ENCODE measurements at regions not wholly inside any gene's neighbourhood (a gene's known extent, or its start where the extent isn't known, plus 50 kb on each side); places are given as distances from the start of the nearest gene placed in this dataset.

- Histone ChIP-seq H4K20me1 (replicated peaks; ENCODE audit: control insufficient read depth, insufficient read depth, low read length) (no peaks in the 10 kb centered on the region), H3K79me2 (ENCODE audit: control insufficient read depth, insufficient read depth, low read length) (no peaks in the 10 kb centered on the region), H3K27ac (ENCODE audit: extremely low read depth, low read depth, low read length) (no peak overlapping the region), H2AFZ (ENCODE audit: low read depth, low read length) (no peak overlapping the region), H3K36me3 (ENCODE audit: control insufficient read depth, insufficient read depth, low read length) (no peaks in the 10 kb centered on the region), H3K9ac (ENCODE audit: insufficient read depth in 1 of 2, low read depth in 2 of 2, low read length in 2 of 2) (no peak overlapping the region), H3K4me1 (replicated peaks in 1 of 2; ENCODE audit: control insufficient read depth in 2 of 2, insufficient read depth in 2 of 2, low read length in 2 of 2) (no peaks in the 10 kb centered on the region), H3K4me2 (ENCODE audit: insufficient read depth, low read length) (no peak overlapping the region), H3K4me3 (no peak overlapping the region), H3K9me1 (ENCODE audit: control insufficient read depth, insufficient read depth, low read length) (no peaks in the 10 kb centered on the region), H3K9me3 (replicated peaks; ENCODE audit: control insufficient read depth, insufficient read depth, low read depth, low read length) (no peaks in the 10 kb centered on the region; the same call in none of the 2 replicates), H3K27me3 (ENCODE audit: control insufficient read depth in 2 of 2, insufficient read depth in 2 of 2, low read length in 2 of 2) (no peaks in the 10 kb centered on the region)
- no TSS peak for BruUV-seq (replicated peaks)
- 0% methylated on average over 4 of the region's 4 CpGs for WGBS (ENCODE audit: insufficient coverage, low coverage, missing lambda C conversion rate)
- DNase-seq (ENCODE audit: extremely low read depth in 1 of 4, low spot score in 3 of 4) (no peak), FAIRE-seq (no peak), ATAC-seq (no peak)
- CTCF ChIA-PET (ENCODE audit: low intra/inter-chr PET ratio): interaction anchor here (0.7 kb wide), 1 partner anchor 1447 kb away, joined by 3 read pairs; no protein-coding TSS in a partner anchor
- intact Hi-C loops (cut with micrococcal nuclease): no loop called here
- POLR2A ChIA-PET: no interaction called here
- TF ChIP-seq CREB5 (CRISPR knock-in tag; IDR thresholded peaks at IDR 0.05) (no peak), HMBOX1 (IDR thresholded peaks at IDR 0.05) (no peak)
- in situ Hi-C loops (cut with MboI): no loop called here
Observed at GRCh38 chr3:1613962-1614361, 484.7 kb upstream of the CNTN4 start.

- H3K9me1 ChIP-seq (ENCODE audit: control insufficient read depth, insufficient read depth, low read length): no peaks in the 10 kb centered on the region
- no peaks in the 10 kb centered on the region for H3K79me2 ChIP-seq (ENCODE audit: control insufficient read depth, insufficient read depth, low read length)
- WGBS (ENCODE audit: insufficient coverage, low coverage, missing lambda C conversion rate): 0% methylated on average over 2 of the region's 2 CpGs
- H3K4me3 ChIP-seq: no peak overlapping the region
- no peaks in the 10 kb centered on the region for H4K20me1 ChIP-seq (replicated peaks; ENCODE audit: control insufficient read depth, insufficient read depth, low read length)
- ChIA-PET POLR2A (no interaction called here), CTCF (ENCODE audit: low intra/inter-chr PET ratio) (no interaction called here)
- no peak for ATAC-seq
- H3K36me3 ChIP-seq (ENCODE audit: control insufficient read depth, insufficient read depth, low read length): no peaks in the 10 kb centered on the region
- no peak overlapping the region for H3K4me2 ChIP-seq (ENCODE audit: insufficient read depth, low read length)
- H3K27ac ChIP-seq (ENCODE audit: extremely low read depth, low read depth, low read length): no peak overlapping the region
- no peak for FAIRE-seq
- no peak for DNase-seq (ENCODE audit: extremely low read depth in 1 of 4, low spot score in 3 of 4)
- intact Hi-C loops (cut with micrococcal nuclease) (no loop called here), in situ Hi-C loops (cut with MboI) (no loop called here)
- BruUV-seq (replicated peaks): no TSS peak
- no peak overlapping the region for H2AFZ ChIP-seq (ENCODE audit: low read depth, low read length)
- H3K9ac ChIP-seq (ENCODE audit: insufficient read depth in 1 of 2, low read depth in 2 of 2, low read length in 2 of 2): no peak overlapping the region
- no peaks in the 10 kb centered on the region for H3K27me3 ChIP-seq (ENCODE audit: control insufficient read depth in 2 of 2, insufficient read depth in 2 of 2, low read length in 2 of 2)
- no peaks in the 10 kb centered on the region for H3K4me1 ChIP-seq (replicated peaks in 1 of 2; ENCODE audit: control insufficient read depth in 2 of 2, insufficient read depth in 2 of 2, low read length in 2 of 2)
- no peaks in the 10 kb centered on the region; the same call in 1 of the 2 replicates for H3K9me3 ChIP-seq (replicated peaks; ENCODE audit: control insufficient read depth, insufficient read depth, low read depth, low read length)
- TF ChIP-seq CUX1 (CRISPR knock-in tag; IDR thresholded peaks at IDR 0.05) (no peak), SLC30A9 (CRISPR knock-in tag; IDR thresholded peaks at IDR 0.05) (no peak), TEAD4 (IDR thresholded peaks at IDR 0.05; ENCODE audit: low read length) (no peak), TEAD4 (CRISPR knock-in tag; IDR thresholded peaks at IDR 0.05; ENCODE audit: borderline replicate concordance) (no peak), LARP7 (IDR thresholded peaks at IDR 0.05) (no peak), NCOA4 (IDR thresholded peaks at IDR 0.05; ENCODE audit: partially characterized antibody) (no peak), NFE2 (IDR thresholded peaks at IDR 0.05; ENCODE audit: low read depth) (no peak), CXXC5 (CRISPR knock-in tag; IDR thresholded peaks at IDR 0.05) (no peak)
Observed at GRCh38 chr3:1616744-1617143, 481.9 kb upstream of the CNTN4 start.
